GM12874 (cell line): ENCODE measurements at regions not wholly inside any gene's neighbourhood (a gene's known extent, or its start where the extent isn't known, plus 50 kb on each side); places are given as distances from the start of the nearest gene placed in this dataset.

Experiments
- TF ChIP-seq, protein P1 (sequence below): IDR thresholded peaks from 2 replicates; pipeline ENCODE4 v1.5.1; 2011; ENCODE audit warnings: low read depth, mild to moderate bottlenecking, control low read depth, low read length, moderate library complexity; ENCODE audit not compliant: insufficient read depth

DNA sequence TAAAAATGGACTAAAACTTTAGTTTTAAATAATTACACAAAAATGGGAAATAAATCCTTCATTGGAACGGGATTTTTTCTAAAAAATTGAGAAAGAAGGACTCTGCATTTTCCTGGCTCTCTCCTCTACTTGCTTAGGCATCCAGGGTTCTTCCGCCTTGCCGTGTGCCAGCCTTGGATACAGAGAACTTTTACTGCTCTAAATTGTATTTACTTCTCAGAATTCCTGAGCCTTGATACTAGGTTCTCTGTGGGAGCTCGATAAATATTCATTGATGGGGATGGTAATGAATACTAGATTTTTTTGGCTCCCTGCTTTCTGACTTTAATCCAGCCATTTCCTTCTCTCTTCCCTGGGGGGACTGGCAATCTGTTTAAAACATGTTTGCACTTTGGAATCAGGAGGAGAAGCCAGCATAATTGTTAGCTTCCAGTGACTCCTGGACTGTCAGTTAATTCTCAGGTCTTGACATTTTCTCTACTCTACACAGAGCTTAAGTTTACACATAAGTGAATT is 746.1 kb upstream of the LRRTM1 start:
- TF ChIP-seq, protein P1, sequence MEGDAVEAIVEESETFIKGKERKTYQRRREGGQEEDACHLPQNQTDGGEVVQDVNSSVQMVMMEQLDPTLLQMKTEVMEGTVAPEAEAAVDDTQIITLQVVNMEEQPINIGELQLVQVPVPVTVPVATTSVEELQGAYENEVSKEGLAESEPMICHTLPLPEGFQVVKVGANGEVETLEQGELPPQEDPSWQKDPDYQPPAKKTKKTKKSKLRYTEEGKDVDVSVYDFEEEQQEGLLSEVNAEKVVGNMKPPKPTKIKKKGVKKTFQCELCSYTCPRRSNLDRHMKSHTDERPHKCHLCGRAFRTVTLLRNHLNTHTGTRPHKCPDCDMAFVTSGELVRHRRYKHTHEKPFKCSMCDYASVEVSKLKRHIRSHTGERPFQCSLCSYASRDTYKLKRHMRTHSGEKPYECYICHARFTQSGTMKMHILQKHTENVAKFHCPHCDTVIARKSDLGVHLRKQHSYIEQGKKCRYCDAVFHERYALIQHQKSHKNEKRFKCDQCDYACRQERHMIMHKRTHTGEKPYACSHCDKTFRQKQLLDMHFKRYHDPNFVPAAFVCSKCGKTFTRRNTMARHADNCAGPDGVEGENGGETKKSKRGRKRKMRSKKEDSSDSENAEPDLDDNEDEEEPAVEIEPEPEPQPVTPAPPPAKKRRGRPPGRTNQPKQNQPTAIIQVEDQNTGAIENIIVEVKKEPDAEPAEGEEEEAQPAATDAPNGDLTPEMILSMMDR, result no peak

DNA sequence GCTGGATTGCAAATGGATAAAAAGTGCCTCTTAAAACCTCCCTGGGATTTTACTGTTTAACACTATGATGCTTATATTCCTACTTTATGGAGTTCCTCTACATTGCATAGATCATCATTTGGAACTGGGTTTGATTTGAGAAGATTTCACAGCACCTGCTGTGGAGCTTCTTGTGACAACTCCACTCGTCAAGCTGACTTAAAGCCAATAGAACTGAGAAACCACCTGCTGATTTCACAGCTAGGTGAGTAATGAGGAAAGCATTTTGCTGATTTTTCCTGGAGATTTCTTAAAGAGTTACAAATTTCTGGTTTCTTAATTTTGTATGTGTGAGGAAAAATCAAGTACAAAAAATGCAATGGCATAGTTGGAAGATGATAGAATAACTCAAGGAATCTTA is 739.1 kb upstream of the LRRTM1 start:
- TF ChIP-seq, protein P1, result no peak

DNA sequence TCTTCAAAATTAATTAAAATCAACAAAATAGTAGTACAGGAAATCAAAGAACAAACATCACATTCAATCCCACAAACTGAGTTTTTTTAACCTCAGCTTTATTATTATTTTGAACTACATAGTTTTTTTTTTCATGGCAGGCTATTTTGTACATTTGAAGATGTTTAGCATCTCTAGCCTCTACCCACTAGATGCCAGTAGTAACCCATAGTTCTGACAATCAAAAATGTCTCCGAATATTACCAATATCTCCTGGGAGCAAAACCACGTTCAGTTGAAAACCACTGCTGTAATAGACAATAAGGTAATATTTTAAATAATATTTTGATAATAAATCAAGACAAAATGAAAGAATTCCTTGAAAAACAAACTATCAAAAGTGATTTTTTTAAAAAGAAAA is 702.6 kb upstream of the LRRTM1 start:
- TF ChIP-seq, protein P1, result no peak

DNA sequence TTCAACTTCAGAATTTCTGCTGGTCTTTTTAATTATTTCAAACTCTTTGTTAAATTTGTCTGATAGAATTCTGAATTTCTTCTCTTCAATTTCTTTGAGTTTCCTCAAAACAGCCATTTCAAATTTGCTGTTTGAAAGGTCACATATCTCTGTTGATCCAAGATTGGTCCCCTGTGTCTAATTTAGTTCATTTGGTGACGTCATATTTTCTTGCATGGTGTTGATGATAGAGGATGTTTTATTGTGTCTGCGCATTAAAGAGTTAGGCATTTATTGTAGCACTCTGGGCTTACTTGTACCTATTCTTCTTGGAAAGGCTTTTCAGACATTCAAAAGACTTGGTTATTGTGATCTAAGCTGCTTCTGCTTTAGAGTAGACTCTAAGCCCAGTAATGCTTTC is 698.4 kb upstream of the LRRTM1 start:
- TF ChIP-seq, protein P1, result no peak

DNA sequence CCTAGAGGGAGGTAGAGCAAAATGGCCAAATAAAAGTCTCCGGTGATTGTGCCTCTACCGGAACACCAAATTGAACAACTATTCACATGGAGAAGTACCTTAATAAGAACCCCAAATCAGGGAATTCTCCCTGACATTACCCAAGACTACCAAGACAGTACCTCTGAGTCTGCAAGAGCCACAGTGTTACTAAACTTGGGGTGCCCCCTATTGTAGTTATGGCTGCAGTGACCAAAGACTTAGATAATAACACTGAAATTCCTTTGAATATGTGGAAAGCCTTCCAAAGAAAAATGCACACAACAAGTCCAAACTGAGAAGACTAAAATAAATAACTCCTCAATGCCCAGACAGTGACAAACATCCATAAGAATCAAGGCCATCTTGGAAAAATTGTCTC is 682.9 kb upstream of the LRRTM1 start:
- TF ChIP-seq, protein P1, result no peak

DNA sequence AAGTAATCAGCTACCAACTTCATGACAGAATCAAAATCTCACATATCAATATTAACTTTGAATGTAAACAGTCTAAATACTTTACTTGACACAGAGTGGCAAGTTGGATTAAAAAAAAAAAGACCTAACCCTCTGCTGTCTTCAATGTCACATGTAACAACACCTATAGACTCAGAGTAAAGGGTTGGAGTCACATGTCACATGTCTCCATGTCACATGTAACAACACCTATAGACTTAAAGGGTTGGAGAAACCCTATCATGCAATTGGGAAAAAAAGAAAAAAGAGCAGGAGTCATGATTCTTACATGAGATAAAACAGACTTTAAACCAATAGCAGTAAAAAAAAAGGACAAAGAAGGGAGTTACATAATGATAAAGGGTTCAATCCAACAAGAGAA is 665.3 kb upstream of the LRRTM1 start:
- TF ChIP-seq, protein P1, result no peak

DNA sequence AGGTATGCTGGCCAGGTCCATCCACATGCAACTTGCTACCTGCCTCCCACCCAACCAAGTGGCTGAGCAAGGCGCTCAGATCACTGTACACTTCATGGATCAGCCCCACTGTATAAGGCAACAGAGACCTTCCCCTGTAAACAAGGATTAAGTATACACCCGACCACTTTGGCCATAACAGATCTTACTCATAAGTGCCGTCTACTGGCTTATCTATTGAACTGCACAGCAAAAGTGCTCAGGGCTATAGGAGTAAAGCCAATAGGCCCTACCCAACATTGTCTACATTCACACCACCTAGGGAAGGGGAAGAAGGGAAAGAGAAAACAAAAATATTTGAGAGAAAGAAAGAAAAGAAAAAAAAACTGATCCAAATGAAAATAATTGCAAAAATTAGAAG is 663.9 kb upstream of the LRRTM1 start:
- TF ChIP-seq, protein P1, result no peak

DNA sequence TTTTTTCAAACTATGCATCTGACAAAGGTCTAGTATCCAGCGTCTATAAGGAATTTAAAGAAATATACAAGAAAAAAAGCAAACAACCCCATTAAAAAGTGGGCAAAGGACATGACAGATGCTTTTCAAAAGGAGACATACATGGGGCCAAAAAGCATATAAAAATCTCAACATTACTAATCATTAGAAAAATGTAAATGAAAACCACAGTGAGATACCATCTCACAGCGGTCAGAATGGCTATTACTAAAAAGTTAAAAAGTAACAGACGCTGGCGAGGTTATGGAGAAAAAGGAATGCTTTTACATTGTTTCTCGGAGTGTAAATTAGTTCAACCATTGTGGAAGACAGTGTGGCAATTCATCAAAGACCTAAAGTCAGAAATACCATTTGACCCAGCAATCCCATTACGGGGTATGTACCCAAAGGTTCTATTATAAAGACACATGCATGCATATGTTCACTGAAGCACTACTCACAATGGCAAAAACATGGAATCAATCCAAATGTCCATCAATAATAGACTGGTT is 643.1 kb upstream of the LRRTM1 start:
- TF ChIP-seq, protein P1, result no peak
